HG03378 (cell line): ENCODE measurements at regions not wholly inside any gene's neighbourhood (a gene's known extent, or its start where the extent isn't known, plus 50 kb on each side); places are given as distances from the start of the nearest gene placed in this dataset.
"Not testable (repeated sequence)": the region's sequence is repeated elsewhere in the genome, so short reads cannot be mapped to it uniquely, and the experiment has no call there.

Experiments used
- ATAC-seq: cut with Tn5 transposase; IDR thresholded peaks from one replicate; pipeline ENCODE4 v1.9.1; 2021; ENCODE audit warnings: mild to moderate bottlenecking, moderate library complexity; ENCODE audit not compliant: unreplicated experiment

- no peak for ATAC-seq
These were observed 400.7 kb upstream of the RUNX1 start for GRCh38 chr21:35449846-35450245.

- no peak for ATAC-seq
These were observed 399.9 kb upstream of the RUNX1 start for GRCh38 chr21:35448876-35449599.

- no peak for ATAC-seq
These were observed 395.3 kb upstream of the RUNX1 start for GRCh38 chr21:35444391-35444790.

GRCh38 chr21:35441868-35442582 lies 392.9 kb upstream of the RUNX1 start:
- no peak for ATAC-seq

- ATAC-seq = peak; percentile 91
These were observed 389.7 kb upstream of the RUNX1 start for GRCh38 chr21:35438643-35439404.

- no peak for ATAC-seq
These were observed 388.8 kb upstream of the RUNX1 start for GRCh38 chr21:35437941-35438340.

GRCh38 chr21:35436899-35437298 lies 387.8 kb upstream of the RUNX1 start:
- ATAC-seq = no peak

- not testable (repeated sequence) for ATAC-seq
These were observed 383.5 kb upstream of the RUNX1 start for GRCh38 chr21:35432601-35433000.

GRCh38 chr21:35430260-35430659 lies 381.2 kb upstream of the RUNX1 start:
- no peak for ATAC-seq

GRCh38 chr21:35428937-35429336 lies 379.8 kb upstream of the RUNX1 start:
- ATAC-seq = no peak

- ATAC-seq = no peak
These were observed 379.4 kb upstream of the RUNX1 start for GRCh38 chr21:35428489-35428888.

- ATAC-seq = no peak
These were observed 378.9 kb upstream of the RUNX1 start for GRCh38 chr21:35428001-35428320.

GRCh38 chr21:35427320-35428000 lies 378.4 kb upstream of the RUNX1 start:
- ATAC-seq = no peak

GRCh38 chr21:35426897-35427296 lies 377.8 kb upstream of the RUNX1 start:
- ATAC-seq = no peak

- ATAC-seq = no peak
These were observed 377.4 kb upstream of the RUNX1 start for GRCh38 chr21:35426469-35426868.

GRCh38 chr21:35424122-35424521 lies 375.0 kb upstream of the RUNX1 start:
- ATAC-seq = no peak

- no peak for ATAC-seq
These were observed 374.6 kb upstream of the RUNX1 start for GRCh38 chr21:35423709-35424108.

GRCh38 chr21:35422011-35422410 lies 372.9 kb upstream of the RUNX1 start:
- ATAC-seq = no peak

- no peak for ATAC-seq
These were observed 372.1 kb upstream of the RUNX1 start for GRCh38 chr21:35421221-35421620.

- ATAC-seq = no peak
These were observed 371.6 kb upstream of the RUNX1 start for GRCh38 chr21:35420656-35421055.

- ATAC-seq = no peak
These were observed 368.7 kb upstream of the RUNX1 start for GRCh38 chr21:35417762-35418161.
